ENCODE measurements at regions not wholly inside any gene's neighbourhood (a gene's known extent, or its start where the extent isn't known, plus 50 kb on each side); places are given as distances from the start of the nearest gene placed in this dataset.

- TF ChIP-seq CTCF (IDR thresholded peaks at IDR 0.05; ENCODE audit: low read depth, low read length), result no peak
- TF ChIP-seq EZH2phosphoT487 (IDR thresholded peaks at IDR 0.05; ENCODE audit: low read depth), result no peak
These were observed 319.2 kb upstream of the API5 start for GRCh38 chr11:42992594-42992993.

Data from OCI-LY3 (cell line).